SKM-1 (cell line): ENCODE measurements at regions not wholly inside any gene's neighbourhood (a gene's known extent, or its start where the extent isn't known, plus 50 kb on each side); places are given as distances from the start of the nearest gene placed in this dataset.

Experiments
- DNase-seq: peaks from one replicate; lab custom pipeline; 2025; ENCODE audit not compliant: unreplicated experiment; lab: John Stamatoyannopoulos, UW

- peak; percentile 32 for DNase-seq
These were observed 53.7 kb upstream of the TMX4 start for GRCh38 chr20:8073024-8073832.

- no peak for DNase-seq
These were observed 55.4 kb upstream of the TMX4 start for GRCh38 chr20:8074931-8075330.

- no peak for DNase-seq
These were observed 55.5 kb upstream of the PLCB1 start for GRCh38 chr20:8076306-8077136.

- DNase-seq = no peak
These were observed 55.0 kb upstream of the PLCB1 start for GRCh38 chr20:8077137-8077466.

- no peak for DNase-seq
These were observed 53.5 kb upstream of the PLCB1 start for GRCh38 chr20:8078528-8078914.

GRCh38 chr20:8079976-8080375 is 52.1 kb upstream of the PLCB1 start:
- no peak for DNase-seq

- DNase-seq = no peak
These were observed 50.0 kb upstream of the PLCB1 start for GRCh38 chr20:8082025-8082424.
